ENCODE measurements at regions not wholly inside any gene's neighbourhood (a gene's known extent, or its start where the extent isn't known, plus 50 kb on each side); places are given as distances from the start of the nearest gene placed in this dataset.

DNA sequence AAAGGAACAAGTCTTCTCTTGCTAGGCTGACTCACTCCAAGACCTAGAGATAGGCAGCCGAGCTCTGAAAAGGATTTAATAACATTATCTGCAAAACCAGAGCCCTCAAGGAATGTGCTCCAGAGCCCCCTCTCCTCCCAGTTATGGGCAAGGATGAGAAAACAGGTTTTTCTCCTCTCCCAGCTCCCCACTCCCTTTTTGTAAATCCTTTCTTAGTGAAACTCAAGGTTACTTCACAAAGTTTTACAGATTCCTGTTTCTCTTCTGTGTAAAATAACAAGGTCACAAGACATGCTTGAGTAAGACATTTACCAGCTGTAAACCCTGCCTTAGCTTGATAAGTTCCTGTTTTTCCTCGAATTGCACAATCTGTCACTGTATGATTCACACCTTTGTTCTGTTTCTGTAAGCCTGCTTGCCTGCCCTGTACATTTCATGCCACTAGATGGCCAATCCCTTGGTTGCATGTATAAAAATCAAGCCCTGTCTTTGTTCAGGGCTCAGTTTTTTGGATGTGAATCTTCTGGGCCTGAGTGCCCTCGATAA lies 489.4 kb downstream of the KCNA4 start:
- TF ChIP-seq, protein P1, sequence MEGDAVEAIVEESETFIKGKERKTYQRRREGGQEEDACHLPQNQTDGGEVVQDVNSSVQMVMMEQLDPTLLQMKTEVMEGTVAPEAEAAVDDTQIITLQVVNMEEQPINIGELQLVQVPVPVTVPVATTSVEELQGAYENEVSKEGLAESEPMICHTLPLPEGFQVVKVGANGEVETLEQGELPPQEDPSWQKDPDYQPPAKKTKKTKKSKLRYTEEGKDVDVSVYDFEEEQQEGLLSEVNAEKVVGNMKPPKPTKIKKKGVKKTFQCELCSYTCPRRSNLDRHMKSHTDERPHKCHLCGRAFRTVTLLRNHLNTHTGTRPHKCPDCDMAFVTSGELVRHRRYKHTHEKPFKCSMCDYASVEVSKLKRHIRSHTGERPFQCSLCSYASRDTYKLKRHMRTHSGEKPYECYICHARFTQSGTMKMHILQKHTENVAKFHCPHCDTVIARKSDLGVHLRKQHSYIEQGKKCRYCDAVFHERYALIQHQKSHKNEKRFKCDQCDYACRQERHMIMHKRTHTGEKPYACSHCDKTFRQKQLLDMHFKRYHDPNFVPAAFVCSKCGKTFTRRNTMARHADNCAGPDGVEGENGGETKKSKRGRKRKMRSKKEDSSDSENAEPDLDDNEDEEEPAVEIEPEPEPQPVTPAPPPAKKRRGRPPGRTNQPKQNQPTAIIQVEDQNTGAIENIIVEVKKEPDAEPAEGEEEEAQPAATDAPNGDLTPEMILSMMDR (IDR thresholded peaks at IDR 0.05), result peak; percentile 31; the same call in 1 of the 2 replicates

DNA sequence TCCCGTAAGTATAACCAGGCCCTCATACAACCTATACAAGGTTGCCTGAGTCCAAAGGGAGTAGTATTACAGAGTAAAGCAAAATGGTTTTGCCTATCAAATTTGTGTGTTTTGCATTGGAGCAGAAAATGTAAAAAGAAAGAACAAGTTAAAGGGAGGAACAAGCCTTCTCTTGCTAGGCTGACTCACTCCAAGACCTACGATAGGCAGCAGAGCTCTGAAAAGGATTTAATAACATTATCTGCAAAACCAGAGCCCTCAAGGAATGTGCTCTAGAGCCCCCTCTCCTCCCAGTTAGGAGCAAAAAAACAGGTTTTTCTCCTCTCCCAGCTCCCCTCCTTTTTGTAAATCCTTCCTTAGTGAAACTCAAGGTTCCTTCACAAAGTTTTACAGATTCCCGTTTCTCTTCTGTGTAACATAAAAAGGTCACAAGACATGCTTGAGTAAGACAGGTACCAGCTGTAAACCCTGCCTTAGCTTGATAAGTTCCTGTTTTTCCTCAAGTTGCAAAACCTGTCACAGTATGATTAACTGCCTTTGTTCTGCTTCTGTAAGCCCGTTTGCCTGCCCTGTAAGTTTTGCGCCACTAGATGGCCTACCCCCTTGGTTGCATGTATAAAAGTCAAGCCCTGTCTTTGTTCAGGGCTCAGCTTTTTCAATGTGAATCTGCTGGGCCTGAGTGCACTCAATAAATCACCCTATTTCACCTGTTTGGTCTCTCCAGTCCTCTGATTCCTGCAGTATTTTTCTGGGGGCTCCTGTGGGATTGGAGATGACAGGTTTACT lies 498.2 kb downstream of the KCNA4 start:
- TF ChIP-seq, protein P1 (IDR thresholded peaks at IDR 0.05), result no peak

DNA sequence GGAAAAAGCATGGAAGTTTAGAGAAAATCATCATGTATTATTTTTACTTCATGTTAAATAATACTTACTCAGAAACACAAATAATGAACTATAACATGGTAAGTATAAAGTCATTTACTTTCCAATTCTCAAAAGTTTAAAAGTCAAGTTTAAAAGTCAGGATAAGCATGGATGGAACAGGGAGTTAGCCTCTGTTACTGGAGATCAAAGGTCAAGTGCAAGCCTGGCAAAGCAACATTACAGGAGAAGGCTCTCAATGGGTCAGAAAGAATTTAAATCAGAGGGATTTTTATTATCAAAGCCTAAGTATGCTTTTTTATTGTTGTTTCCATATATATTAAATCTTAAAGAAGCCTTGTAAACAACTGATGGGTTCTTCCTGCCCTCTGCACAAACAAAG lies 505.4 kb downstream of the KCNA4 start:
- TF ChIP-seq, protein P1 (IDR thresholded peaks at IDR 0.05), result no peak

DNA sequence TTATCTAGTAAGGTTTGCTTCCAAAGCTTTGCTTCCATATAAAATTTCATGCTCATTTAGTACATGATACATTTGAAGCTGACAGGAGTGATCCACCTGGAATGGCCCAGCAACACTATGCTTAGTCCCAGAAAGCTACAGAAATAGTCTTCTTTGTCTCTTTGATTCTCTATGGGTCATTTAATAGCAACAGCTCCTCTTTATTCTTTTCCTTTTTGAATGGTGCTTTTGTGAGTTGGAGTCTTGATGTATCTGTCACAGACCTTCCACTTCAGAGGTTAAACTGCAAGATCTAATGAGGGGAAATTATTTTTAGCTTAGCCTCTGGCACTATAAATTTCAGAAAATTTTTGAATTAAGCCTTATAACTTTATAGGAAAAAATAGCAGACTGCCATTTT lies 509.5 kb downstream of the KCNA4 start:
- TF ChIP-seq, protein P1 (IDR thresholded peaks at IDR 0.05), result no peak

DNA sequence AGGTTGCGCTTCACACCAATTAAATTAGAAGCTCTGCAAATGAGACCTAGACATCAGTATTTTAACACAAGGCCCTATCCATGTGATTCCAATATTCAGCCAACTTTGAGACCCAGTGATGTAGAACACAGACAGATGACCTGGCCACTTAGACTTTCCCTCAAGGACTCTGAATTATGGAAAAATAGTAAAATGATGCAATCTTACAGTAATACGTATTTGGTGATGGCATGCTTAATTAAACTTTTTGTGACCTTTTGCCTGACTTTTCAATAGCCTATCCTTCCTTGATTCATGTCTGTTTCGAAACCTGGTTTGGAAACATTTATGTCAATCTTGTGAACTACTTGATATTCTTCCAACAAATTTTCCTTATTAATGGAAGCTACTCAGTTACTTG lies 521.2 kb downstream of the KCNA4 start:
- TF ChIP-seq, protein P1 (IDR thresholded peaks at IDR 0.05), result no peak

DNA sequence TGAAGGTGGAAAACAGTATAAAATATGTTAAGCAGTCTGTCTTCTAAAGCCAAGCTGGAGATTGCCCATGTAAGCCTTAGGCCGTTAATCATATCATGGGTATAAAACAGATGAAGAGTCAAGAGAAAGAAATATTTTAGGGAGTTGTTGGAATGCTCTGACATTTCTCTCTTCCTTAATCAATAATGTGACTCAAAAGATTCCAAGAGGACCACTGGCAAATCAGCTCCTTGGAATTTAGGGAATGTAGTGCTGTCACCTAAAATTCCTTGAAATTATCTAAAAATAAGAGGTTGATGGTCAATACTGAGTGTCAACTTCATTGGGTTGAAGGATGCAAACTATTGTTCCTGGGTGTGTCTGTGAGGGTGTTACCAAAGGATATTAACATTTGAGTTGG lies 525.9 kb downstream of the KCNA4 start:
- TF ChIP-seq, protein P1 (IDR thresholded peaks at IDR 0.05), result no peak

DNA sequence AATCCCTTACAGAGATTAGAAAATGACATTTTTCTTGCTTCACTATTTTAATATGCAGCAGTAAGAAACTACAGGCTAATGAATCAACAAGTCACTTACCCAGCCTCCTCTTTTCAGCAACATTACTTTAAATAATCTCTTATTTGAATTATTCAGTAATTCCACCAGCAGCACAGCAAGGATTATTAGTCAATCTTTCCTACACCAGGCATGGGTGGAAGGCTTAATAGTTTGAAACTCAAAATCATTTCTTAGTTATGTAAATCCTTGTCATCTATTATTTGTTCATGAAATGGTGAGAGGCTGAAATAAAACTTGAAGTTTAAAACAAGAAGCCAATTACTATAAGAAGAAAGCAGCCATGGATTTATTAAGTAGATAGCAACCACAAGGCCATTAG lies 530.5 kb downstream of the KCNA4 start:
- TF ChIP-seq, protein P1 (IDR thresholded peaks at IDR 0.05), result no peak

Measured in LNCAP (cell line).